HepG2 (cell line): ENCODE measurements at regions not wholly inside any gene's neighbourhood (a gene's known extent, or its start where the extent isn't known, plus 50 kb on each side); places are given as distances from the start of the nearest gene placed in this dataset.

Source experiments
- AFF4 ChIP-seq: sonication (generic); formaldehyde crosslinking; IDR thresholded peaks from 2 replicates; pipeline ENCODE4 v1.4.0; 2020; ENCODE audit warnings: missing genetic modification reagents
- ATF7 ChIP-seq, 2 experiments: fragments of 450-650 bp in 1 of 2; sonication (generic) in 1 of 2; formaldehyde crosslinking in 1 of 2; IDR thresholded peaks; 2 replicates each; pipeline versions ENCODE4 v1.4.0 to v1.6.1; 2016 to 2020; ENCODE audit warnings: antibody characterized with exemption in 1 of 2, mild to moderate bottlenecking in 1 of 2, missing genetic modification reagents in 1 of 2
- CEBPB ChIP-seq: IDR thresholded peaks from 2 replicates; pipeline ENCODE4 v1.6.1; 2011; ENCODE audit warnings: low read depth, low read length, improper control_type of control experiment, borderline replicate concordance
- KAT2B ChIP-seq: fragments of 150-350 bp; IDR thresholded peaks from 2 replicates; pipeline ENCODE4 v1.6.1; 2014; ENCODE audit warnings: low read depth, low read length, borderline replicate concordance
- KIAA2018 ChIP-seq: sonication (generic); formaldehyde crosslinking; IDR thresholded peaks from 2 replicates; pipeline ENCODE4 v1.5.0; 2020; ENCODE audit warnings: mild to moderate bottlenecking, missing genetic modification reagents, borderline replicate concordance
- MYC ChIP-seq: sonication (generic); formaldehyde crosslinking; IDR thresholded peaks from 2 replicates; pipeline ENCODE4 v1.9.0; 2021; ENCODE audit warnings: missing genetic modification reagents, borderline replicate concordance
- POLR2A ChIP-seq, 2 experiments: IDR thresholded peaks; 2 replicates each; pipeline ENCODE4 v1.6.1; 2011; ENCODE audit warnings: low read depth in 2 of 2, low read length in 2 of 2, mild to moderate bottlenecking in 1 of 2, moderate library complexity in 1 of 2; ENCODE audit not compliant: insufficient read depth in 1 of 2
- SMC3 ChIP-seq: IDR thresholded peaks from 2 replicates; pipeline ENCODE4 v1.6.1; 2011; ENCODE audit warnings: low read length, improper control_type of control experiment
- ZBTB21 ChIP-seq: sonication (generic); formaldehyde crosslinking; IDR thresholded peaks from 2 replicates; pipeline ENCODE4 v1.4.0; 2020; ENCODE audit warnings: missing genetic modification reagents
- ZBTB44 ChIP-seq: sonication (generic); formaldehyde crosslinking; IDR thresholded peaks from 2 replicates; pipeline ENCODE4 v1.4.0; 2020; ENCODE audit warnings: missing genetic modification reagents
- ZHX2 ChIP-seq, 2 experiments: sonication (generic) in 1 of 2; formaldehyde crosslinking in 1 of 2; IDR thresholded peaks; 2 replicates each; pipeline versions ENCODE4 v1.6.1 to v1.9.0; 2014 to 2022; ENCODE audit warnings: antibody characterized with exemption in 1 of 2, borderline replicate concordance in 1 of 2, inconsistent platforms in 1 of 2, low read depth in 1 of 2, missing genetic modification reagents in 1 of 2
- ZNF232 ChIP-seq: sonication (generic); formaldehyde crosslinking; IDR thresholded peaks from 2 replicates; pipeline ENCODE4 v1.4.0; 2020; ENCODE audit warnings: missing genetic modification reagents, borderline replicate concordance
- ZNF446 ChIP-seq: sonication (generic); formaldehyde crosslinking; IDR thresholded peaks from 2 replicates; pipeline ENCODE4 v1.5.0; 2020; ENCODE audit warnings: mild to moderate bottlenecking, missing genetic modification reagents
- ZNF83 ChIP-seq: sonication (generic); formaldehyde crosslinking; IDR thresholded peaks from 2 replicates; pipeline ENCODE4 v1.4.0; 2020; ENCODE audit warnings: missing genetic modification reagents, mild to moderate bottlenecking, borderline replicate concordance

GRCh38 chr6:20013066-20013861, 176.1 kb downstream of the ID4 start:
- TF ChIP-seq ZNF446 (no peak), ZHX2 (IDR thresholded peaks at IDR 0.05; ENCODE audit: low read depth) (no peak), ZHX2 (CRISPR knock-in tag; IDR thresholded peaks at IDR 0.05; ENCODE audit: borderline replicate concordance) (no peak), MYC (no peak), ZNF83 (CRISPR knock-in tag) (no peak), CEBPB (no peak), POLR2A (IDR thresholded peaks at IDR 0.05; ENCODE audit: insufficient read depth in 1 of 2, low read depth in 2 of 2, low read length in 2 of 2) (no peak), AFF4 (CRISPR knock-in tag) (no peak), ZBTB21 (CRISPR knock-in tag) (no peak), SMC3 (no peak), ZNF232 (CRISPR knock-in tag) (no peak), ATF7 (IDR thresholded peaks at IDR 0.05) (no peak), ATF7 (CRISPR knock-in tag; IDR thresholded peaks at IDR 0.05) (no peak), ZBTB44 (CRISPR knock-in tag) (no peak), KIAA2018 (CRISPR knock-in tag) (no peak), KAT2B (no peak)
